CD4-positive, alpha-beta T cell treated with Interferon gamma for 1 hour (primary cell): ENCODE measurements at regions not wholly inside any gene's neighbourhood (a gene's known extent, or its start where the extent isn't known, plus 50 kb on each side); places are given as distances from the start of the nearest gene placed in this dataset.

ENCODE experiments used
- DNase-seq: peaks from one replicate; pipeline ENCODE4 v3.0.0-alpha.2; 2020

DNA sequence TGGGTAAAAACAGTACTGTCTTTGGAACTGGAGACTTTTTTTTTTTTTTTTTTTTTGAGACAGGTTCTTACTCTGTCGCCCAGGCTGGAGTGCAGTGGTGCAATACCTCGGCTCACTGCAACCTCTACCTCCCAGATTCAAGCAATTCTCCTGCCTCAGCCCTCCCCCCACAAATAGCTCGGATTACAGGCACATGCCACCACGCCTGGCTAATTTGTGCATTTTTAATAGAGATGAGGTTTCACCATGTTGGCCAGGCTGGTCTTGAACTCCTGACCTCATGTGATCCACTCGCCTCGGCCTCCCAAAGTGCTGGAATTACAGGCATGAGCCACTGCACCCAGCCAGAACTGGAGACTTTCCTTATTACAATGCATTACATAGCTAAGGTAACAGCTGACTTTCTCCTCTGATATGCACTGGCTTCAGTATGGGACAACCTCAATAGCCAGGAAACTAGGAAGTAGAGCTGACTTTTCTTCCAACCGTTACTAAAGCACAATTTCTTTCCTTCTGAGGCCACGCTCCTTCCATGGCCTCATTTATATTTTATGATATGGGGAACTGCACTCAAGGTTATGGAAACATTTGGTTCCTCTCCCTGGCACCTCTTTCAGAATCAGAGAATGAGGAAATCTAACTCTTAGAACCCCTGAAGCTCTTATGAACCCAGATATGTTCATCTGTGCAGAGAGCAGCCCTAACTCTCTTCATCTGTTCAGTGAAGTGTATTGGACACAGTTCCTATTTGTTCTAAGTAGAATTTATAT lies 53.5 kb upstream of the FAM9B start:
- no peak for DNase-seq

DNA sequence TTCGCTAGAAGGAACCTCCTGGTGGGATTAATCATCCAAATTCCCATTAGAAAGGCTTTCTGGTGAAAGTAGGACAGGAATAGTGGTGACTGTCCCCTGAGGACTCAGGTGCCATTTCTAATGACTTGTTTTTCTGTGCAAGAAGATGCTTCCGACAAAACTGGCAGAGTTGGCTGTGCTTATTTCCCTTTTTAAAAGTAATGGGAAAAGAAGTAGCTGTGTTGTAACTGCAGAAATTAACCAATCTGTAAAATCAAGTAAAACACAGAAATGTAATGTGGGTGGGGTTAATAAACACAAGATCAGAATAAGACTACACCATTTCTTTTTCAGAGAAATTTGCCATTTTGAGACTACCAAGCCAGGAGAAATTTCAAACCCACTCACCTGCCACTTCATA lies 55.0 kb upstream of the FAM9B start:
- no peak for DNase-seq

DNA sequence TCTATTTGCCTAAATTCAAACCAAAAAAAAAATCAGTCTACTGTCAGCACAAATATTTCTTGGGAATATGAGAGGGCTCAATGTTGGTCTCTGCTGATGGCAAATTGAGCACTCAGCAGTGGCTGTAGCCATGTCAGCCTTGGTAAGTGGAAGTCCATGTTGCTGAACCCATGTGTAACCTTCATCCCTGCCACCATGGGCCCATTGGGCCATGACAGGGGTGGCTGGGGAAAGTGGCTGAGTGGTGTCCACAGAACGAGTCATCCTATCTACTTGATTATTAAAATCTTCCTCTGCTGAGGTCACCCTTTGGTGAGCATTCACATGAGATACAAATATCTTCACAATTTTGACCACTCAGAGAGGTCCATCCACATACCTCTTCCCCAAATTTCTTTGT lies 56.8 kb upstream of the FAM9B start:
- DNase-seq = no peak

DNA sequence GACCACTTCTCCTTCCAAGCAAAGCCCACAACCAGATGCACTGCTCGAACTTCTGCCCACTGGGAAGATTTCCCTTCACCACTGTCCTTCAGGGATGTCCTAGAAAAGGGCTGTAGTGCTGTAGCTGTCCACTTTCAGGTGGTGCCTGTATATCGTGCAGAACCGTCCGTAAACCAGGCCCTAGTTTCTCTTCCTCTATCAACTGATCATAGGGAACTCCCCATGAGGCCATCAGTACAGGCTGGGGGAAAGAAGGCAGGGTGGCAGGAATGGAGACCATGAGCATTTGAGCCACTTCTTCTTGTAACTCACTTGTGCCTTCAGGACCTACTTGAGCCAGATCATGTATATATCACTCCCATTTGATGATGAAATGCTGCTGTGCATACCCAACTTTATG lies 57.3 kb upstream of the FAM9B start:
- peak; percentile 22 for DNase-seq

DNA sequence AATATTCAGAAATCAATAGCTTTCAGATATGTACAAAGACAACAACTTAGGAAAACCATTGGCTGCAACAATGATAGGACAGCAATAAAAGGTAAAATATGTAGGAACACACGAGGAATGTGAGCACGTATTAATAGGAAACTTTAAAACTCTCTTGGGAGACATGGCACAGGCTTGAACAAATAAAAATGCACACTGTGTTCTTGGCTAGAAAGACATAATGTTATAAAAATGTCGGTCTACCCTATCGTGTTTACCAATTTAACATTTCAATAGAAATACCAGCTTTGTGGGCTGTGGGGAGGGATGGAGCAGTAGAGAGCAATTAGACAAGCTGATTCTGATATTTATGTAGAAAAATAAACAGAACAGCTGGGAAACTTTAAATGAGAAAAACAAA lies 69.0 kb upstream of the FAM9B start:
- no peak for DNase-seq

DNA sequence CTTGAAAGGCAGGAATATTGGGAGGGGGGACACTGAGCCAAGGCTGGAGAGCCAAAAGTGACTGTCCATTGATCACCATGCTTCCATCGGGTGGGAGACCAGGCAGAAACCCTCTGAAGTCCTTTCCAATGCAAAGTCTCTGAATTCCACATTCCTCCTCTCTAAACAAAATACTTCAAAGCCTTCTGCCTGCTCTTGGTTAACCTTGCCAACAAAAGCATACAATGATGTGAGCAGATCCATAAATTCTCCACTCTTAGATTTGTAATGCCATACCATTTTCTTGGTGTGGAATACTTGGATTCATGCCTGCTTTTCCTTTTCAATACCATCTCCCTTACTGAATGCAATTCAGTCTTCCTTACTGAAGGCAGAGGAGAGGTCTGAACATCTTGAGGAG lies 74.1 kb upstream of the FAM9B start:
- DNase-seq = no peak

DNA sequence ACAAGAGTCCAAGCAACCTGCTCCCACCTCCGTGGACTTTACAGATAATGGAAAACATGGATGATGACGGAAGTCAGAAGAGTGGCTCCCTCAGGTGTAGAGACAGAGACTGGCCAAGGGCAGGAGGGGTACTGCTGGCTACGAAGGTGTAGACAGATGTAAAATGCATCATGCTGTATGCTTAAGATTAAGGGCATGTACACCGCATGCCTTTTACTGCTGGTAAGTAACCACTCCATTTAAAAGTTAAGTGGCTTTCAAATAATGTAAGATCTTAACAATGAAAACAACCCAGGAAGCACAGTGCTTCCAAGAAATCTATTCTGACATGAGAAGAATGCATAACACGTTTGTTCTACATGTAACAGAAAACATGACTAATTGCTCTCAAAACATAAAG lies 76.9 kb upstream of the FAM9B start:
- no peak for DNase-seq

DNA sequence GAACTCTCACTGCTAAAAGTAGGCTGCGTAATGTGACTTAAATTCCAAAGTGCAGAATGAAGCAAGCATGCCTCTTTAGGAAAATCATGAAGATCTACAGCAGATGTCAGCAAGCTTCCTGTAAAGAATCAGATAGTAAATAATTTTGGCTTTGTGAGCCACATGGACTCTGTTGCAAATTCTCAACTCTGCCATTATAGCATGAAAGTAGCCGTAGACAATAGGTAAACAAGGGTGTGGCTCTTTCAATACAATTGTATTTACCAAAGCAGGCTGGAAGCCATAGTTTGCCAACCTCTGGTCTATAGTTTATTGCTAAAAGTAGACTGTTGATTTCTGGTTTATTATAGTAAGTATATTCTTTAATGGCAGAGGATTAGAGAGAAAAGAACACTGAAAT lies 80.3 kb upstream of the FAM9B start:
- DNase-seq = no peak

DNA sequence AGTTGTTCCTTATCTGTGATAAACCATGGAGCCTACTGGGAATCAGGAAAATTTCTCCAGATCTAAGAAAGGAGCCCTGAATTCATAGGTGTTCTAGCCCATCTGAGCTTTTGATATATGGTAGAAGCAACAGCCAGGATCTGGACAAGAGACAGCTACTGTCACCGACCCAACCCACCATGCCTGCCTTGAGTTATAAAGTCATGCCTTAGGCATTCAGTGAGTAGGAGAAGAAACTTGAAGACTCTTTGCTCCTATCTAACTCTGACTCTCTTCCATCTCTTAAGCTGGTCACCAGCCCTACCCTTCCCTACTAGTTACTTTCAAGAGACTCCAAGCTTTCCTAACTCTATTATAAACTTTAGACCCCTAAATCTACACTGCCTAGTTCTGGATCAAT lies 83.9 kb upstream of the FAM9B start:
- DNase-seq = no peak

DNA sequence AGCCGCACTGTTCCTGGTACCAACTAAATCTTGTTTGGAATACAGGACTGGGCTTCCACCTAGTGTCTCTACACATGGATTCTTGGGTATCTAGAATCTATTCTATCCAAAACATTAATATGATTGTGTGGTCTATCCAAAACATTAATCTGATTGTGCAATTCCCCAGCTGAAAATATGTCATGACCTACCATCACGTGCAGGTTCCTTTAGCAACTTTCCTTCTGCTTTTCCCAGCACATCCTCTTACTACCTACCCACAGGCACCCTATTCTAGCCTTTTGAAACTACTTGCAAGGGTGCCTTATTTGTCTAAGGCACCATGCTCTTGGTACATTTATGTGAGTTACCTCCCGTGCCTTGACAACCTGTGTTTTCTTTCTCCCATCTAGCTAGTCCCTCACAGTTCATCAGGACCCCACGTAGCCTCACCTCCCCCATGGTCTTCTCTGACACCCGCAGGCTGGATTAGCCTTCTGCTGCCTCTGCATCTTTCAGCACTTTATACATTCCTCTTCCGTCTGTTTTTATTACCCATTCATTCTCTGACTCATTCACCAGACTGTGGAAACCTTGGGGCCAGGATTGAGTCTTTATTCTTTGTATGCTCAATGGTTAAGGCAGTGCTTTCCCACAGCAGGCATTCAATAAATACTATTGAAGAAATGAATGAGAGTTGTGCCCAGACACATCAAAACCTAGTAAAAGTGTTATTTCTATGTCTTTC lies 88.8 kb upstream of the FAM9B start:
- DNase-seq = no peak

DNA sequence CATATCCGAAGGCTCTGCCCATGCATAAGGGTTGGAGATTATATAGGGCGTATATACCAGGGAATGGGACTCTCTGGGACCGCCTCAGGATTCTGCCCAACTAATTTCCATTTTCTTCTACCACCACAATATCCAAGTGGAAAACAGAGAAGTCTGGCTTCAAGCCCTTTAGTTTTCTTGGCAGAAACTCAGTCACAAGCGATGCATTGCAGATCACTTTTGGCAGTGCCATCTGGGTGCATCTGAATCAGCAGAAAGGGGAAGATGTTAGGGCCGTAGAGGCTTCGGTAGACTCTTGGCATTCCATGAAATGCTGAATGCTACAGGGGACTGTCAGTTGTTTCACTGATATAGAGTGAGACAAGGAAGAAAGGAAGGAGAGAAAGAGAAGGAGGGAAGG lies 94.1 kb upstream of the FAM9B start:
- DNase-seq = no peak

DNA sequence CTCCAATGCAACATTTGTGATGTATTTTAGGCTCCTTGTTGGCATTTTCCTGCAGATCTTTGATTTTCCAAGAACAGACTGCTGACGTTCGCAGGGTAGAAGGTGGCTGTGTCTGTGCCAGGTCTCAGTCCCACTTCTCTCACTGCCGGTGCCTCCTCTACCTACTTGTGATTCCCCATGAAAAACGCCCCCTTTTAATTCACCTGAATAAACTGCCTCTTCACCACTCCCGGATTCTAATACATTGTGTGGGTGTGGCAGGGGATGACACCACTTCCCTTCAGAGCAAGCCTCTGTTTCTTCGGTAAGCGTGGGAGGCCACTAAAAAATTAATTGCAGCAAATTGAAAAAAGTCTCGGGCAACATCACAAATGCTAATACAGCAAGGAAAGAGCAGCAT lies 96.1 kb upstream of the FAM9B start:
- DNase-seq = no peak

DNA sequence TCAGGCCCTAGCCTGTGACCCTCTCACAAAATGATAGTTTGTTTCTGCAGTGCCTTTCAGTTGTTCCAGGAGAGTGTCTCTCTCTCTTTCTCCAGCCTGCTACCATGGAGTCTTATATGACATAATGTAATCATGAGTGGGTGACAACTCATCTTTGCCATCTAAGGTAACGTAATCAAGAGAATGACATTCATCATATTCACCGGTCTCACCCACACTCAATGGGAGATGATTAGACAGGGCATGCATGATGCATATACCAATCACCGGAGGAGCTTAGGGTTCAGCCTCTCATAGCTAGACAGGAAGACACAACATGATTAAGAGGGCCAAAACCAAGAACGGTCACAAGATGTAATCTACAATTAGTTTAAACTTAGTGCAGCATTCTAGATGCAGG lies 97.1 kb upstream of the FAM9B start:
- no peak for DNase-seq

DNA sequence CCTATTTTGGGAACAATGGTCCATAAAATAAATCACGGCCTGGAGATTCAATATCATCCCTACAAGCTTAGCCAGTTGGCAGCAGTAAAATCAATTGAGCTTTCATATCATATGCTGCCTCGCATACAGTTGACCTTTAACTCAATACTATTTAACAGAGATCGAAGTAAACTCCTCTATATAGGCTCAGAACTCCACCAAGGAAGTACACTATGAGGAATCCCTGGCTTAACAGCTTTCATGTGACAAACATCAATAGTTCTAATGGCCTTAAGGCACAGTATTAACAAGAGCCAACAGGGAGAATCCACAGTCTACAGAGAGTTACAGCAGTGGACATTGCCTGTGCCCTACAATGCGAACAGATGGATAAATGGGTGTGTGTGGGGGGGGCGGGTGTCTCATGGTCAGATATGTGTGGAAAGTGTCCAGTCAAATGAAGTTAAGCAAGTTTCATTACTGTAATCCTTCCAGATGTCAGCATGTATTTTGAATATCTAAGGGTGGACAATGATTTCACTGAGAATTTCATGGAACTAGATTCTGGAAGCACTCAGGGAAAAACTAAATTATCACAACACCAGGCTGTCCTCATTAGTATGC lies 98.2 kb upstream of the FAM9B start:
- DNase-seq = no peak

DNA sequence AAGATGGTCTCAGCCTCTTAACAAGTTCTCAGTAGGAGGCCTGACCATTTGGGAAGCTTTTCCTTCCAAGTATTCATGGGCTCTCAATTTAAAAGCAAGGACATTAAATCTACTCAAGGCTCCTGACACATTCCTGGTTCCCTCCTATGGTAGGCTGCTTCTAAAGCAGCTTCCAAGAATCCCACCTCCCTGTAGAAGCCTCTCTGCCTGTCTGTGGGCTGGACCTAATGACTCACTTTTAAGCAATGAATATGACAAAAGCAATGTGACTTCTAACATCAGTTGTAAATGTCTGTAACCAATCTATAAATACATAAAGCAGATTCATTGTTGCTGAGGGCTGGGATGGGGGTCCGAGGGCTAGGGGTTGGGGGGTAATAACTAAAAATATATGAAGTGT lies 99.5 kb upstream of the FAM9B start:
- no peak for DNase-seq

DNA sequence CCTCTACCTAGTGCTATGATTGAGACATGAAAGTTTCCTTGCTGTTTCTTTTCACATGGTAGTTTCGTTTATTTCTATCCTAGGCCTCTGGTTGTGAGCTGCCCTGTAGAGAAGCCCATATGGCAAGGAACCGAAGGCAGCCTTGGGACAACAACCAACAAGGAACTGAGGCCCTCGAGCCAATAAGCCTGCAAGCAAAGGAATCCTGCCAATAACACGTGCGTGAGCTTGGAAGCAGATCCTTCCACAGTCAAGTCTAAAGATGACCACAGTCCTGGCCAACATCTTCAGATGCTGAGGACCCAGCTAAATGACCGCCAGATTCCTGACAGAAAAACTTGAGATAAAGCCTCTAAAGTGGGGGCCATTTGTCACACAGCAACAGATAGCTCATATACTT lies 100.4 kb upstream of the FAM9B start:
- no peak for DNase-seq

DNA sequence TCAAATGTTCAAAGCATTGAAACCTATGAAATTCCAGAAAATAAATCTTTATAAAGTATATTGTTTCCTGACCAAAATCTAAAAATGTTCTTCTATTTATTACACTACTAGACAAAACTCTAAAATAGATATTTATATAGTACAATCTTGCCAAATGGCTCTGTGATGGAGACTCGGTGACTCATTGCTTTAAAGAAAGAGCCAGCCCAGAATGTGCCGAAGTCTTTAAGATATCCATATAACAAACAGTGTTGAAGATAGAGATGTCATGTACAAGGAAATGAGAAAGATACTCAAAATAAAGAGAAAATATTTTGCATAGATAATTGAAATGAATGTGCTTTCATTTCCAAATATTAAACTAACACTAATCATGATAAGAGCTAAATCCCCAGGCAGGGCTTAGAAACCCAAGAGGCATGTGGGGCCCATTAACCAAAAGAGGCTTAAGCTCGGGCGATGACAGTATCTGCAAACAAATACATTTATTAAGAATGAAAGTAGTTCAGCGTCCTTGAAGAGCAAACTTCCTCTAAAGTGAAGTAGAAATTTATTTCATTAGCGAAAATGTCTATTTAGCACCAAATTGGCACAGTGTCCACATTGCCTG lies 102.1 kb upstream of the FAM9B start:
- DNase-seq = no peak

DNA sequence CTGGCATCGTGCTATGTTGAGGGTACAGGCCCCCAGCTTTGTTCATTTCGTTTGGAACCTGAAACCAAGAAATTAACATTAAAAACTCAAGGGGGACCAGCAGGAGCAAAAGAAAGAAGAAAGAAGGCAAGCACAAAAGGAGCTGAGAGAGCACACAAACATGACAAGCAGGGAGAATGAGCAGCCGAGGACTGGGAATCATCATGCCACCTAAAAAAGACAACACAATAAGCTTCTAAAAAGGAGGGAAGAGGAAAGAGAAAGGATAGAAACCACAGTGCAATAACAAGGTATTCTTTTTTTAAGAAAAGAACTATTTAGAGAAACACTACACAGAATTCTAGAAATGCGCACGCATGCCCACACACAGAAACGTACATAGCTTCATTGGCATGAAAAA lies 103.2 kb upstream of the FAM9B start:
- no peak for DNase-seq

DNA sequence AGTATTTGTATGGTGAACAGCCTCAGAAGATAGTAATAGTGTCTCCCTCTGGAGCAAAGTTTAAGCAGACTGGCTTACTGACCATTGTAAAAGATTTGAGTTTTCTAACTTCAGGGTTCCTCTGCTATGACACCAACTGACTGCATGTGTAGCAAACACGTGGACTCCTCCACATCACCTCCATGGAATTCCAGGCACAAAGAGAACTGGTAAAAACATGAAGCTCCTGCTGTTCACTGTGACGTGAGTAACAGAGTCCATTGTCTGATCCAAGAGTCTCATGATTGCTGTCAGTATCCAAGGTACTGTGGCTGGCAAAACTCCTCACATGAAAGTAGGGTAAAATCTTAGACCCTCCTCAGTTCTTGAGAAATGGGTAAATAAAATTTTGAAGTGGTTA lies 107.6 kb upstream of the FAM9B start:
- DNase-seq = no peak

DNA sequence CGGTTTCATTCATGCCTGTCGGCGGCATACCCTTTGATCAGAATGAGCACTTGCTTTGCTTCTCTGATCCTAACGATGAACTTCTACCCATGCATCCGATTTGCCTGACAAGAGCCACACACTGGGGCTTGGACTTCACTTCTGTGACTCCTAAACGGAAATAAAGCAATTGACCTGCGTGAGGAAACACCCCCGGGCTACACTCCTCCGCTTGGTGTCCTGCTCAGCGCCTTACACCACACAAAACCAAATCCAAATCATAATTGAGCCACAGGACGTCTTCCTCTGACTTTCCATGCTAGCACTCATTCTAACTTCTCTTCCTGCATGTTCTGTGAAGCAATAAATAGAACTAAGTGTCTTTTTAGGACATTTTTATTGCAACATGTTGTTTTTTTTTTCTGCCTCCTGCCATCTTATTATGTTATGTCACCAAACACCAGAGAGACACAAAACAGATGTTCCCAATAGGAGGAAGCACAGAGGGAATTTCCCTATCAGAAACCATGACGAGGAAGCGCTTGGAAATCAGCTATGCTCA lies 110.8 kb upstream of the FAM9B start:
- no peak for DNase-seq

DNA sequence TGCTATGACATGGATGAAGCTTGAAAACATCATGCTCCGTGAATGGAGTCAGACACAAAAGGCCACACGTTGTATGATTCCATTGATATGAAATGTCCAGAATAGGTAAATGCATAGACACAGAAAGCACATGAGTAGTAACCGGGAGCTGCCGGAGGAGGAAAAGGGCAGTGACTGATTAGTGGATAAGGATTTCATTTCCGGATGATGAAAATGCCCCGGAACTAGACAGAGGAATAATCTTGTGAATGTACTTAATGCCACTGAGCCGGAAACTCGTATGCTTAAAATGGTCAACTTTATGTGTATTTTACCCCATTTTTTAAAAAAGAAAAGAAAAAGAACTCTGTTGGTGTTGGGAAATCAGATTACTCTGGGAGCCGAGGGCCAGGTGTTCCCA lies 112.7 kb upstream of the FAM9B start:
- no peak for DNase-seq

DNA sequence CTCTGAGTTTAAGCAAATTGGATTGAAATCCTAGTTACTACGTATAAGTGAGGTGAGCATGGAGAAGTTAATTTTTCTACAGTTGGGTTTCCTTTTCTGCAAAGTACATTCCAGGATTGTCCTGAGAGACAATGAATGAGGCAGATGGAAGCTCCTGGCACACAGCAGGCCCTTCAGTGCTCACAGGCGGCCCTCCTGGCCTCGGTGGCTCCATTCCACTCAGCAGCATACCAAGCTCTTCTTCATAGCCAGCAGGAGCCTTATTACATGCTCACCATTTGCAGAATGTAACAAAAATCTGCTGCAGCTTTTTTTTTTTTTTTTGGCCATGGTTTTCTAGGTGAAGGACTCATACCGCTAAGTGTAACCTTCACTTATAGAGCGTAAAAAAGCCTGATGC lies 113.2 kb upstream of the FAM9B start:
- DNase-seq = no peak

DNA sequence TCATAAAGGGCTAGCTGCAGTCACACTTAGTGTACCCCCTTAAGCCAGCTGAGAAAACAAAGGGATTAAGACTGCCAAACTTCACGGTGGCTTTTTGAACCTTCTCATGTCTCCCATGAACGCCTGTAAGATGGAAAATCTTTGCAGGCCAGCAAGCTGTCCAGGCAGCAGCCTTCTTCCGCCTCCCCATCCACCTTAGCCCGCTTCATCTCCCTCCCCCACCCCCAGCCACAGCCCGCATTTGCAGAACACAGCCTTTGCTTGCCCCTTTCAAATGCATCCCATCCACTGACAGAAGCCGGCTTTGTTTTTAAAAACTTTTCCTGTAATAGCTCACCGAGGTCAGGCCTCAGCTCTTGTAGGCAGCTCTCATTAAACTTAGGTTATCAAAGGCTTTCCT lies 113.8 kb upstream of the FAM9B start:
- no peak for DNase-seq
